Hepatocyte (in vitro differentiated cells): ENCODE measurements at regions not wholly inside any gene's neighbourhood (a gene's known extent, or its start where the extent isn't known, plus 50 kb on each side); places are given as distances from the start of the nearest gene placed in this dataset.

Experiments
- CTCF ChIP-seq: fragments of 200-600 bp; sonication (generic); IDR thresholded peaks from 2 replicates; pipeline ENCODE4 v1.5.1; 2016; ENCODE audit warnings: antibody characterized with exemption, mild to moderate bottlenecking; ENCODE audit not compliant: poor library complexity
- EZH2 ChIP-seq: fragments of 200-600 bp; sonication (generic); IDR thresholded peaks from 2 replicates; pipeline ENCODE4 v1.6.1; 2016; ENCODE audit warnings: antibody characterized with exemption, mild to moderate bottlenecking, borderline replicate concordance
- EZH2phosphoT487 ChIP-seq: fragments of 200-600 bp; sonication (generic); IDR thresholded peaks from one replicate; pipeline ENCODE4 v1.6.1; 2018; ENCODE audit warnings: antibody characterized with exemption, mild to moderate bottlenecking, low read depth, moderate library complexity; ENCODE audit not compliant: unreplicated experiment, severe bottlenecking

GRCh38 chr5:145230781-145231180 is 604.4 kb downstream of the PRELID2 start:
- no peak for TF ChIP-seq EZH2
- TF ChIP-seq CTCF: no peak
- no peak for TF ChIP-seq EZH2phosphoT487
